ENCODE measurements at regions not wholly inside any gene's neighbourhood (a gene's known extent, or its start where the extent isn't known, plus 50 kb on each side); places are given as distances from the start of the nearest gene placed in this dataset.

DNA sequence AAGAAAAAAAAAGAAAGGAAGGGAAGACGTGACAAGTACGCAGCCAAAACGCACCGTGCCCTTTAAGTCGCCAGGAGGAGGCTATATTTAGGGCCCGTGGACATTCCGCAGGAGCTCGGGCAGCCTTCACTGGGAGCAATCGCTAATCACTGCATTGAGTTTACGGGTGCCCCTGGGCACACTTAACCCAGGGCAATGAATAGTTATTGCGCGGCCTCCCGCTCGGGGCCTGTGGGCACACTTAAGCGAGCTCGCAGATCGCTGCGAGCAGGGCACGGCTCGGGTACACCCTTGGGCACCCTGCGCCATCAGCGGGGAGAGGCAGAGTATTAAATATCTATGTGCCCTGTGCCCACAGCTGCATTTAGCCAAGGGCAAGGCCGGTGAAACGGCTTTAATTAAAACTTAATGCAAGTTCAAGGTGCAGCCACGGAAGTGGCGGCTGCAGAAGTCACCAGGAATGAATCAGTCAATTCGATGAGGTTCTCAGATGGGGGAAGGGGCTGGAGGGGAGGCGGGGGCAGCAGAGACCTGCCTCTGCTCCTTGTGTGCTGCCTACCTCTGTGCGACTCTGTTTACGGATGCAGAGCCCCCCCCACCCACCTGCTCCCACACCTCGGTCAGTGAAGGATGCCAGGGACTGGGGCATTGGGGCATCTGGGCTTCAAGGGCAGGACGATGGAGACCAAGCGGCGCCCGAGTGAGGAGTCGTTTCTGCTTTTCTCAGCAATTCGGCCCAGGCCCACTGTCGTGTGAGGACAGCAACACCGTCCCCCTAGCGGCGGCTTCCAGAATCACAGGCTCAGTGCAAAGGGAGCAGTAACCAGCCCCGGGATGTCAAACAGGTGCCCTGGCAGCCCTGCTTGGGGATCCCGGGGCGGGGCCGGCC, 51.8 kb upstream of the TARDBP start:
- TF ChIP-seq, protein P1, sequence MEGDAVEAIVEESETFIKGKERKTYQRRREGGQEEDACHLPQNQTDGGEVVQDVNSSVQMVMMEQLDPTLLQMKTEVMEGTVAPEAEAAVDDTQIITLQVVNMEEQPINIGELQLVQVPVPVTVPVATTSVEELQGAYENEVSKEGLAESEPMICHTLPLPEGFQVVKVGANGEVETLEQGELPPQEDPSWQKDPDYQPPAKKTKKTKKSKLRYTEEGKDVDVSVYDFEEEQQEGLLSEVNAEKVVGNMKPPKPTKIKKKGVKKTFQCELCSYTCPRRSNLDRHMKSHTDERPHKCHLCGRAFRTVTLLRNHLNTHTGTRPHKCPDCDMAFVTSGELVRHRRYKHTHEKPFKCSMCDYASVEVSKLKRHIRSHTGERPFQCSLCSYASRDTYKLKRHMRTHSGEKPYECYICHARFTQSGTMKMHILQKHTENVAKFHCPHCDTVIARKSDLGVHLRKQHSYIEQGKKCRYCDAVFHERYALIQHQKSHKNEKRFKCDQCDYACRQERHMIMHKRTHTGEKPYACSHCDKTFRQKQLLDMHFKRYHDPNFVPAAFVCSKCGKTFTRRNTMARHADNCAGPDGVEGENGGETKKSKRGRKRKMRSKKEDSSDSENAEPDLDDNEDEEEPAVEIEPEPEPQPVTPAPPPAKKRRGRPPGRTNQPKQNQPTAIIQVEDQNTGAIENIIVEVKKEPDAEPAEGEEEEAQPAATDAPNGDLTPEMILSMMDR (IDR thresholded peaks at IDR 0.05): peak; percentile 78 to 89 (median 86)
- TF ChIP-seq POLR2A (IDR thresholded peaks at IDR 0.05) (no peak), EP300 (IDR thresholded peaks at IDR 0.05) (no peak), POLR2AphosphoS5 (IDR thresholded peaks at IDR 0.05) (no peak)
